HCT116 (cell line): ENCODE measurements at regions not wholly inside any gene's neighbourhood (a gene's known extent, or its start where the extent isn't known, plus 50 kb on each side); places are given as distances from the start of the nearest gene placed in this dataset.

Experiments
- CTCF ChIP-seq, 3 experiments: fragments of 200-600 bp in 1 of 3; sonication (generic) in 1 of 3; IDR thresholded peaks in 2 of 3; conservative IDR thresholded peaks in 1 of 3; 2 replicates each; pipeline ENCODE4 v1.5.1; 2012 to 2017; ENCODE audit warnings: low read depth in 2 of 3, low read length in 2 of 3, antibody characterized with exemption in 1 of 3, borderline replicate concordance in 1 of 3, control low read depth in 1 of 3, mild to moderate bottlenecking in 1 of 3, mixed read lengths in 1 of 3, mixed run types in 1 of 3, moderate library complexity in 1 of 3; ENCODE audit not compliant: insufficient read depth in 1 of 3
- EZH2 ChIP-seq: fragments of 200-600 bp; sonication (generic); IDR thresholded peaks from 2 replicates; pipeline ENCODE4 v1.6.1; 2017; ENCODE audit warnings: antibody characterized with exemption, mixed run types
- EZH2phosphoT487 ChIP-seq: fragments of 200-600 bp; IDR thresholded peaks from 2 replicates; pipeline ENCODE4 v1.6.1; 2018; ENCODE audit warnings: antibody characterized with exemption, borderline replicate concordance
- POLR2A ChIP-seq: IDR thresholded peaks from 2 replicates; pipeline ENCODE4 v1.7.0; 2011; ENCODE audit warnings: borderline replicate concordance; ENCODE audit not compliant: insufficient read depth, insufficient read length; ENCODE audit errors: extremely low read depth
- POLR2AphosphoS5 ChIP-seq: IDR thresholded peaks from 2 replicates; pipeline ENCODE4 v1.6.1; 2011; ENCODE audit warnings: mild to moderate bottlenecking, low read depth, low read length, moderate library complexity
- RAD21 ChIP-seq: IDR thresholded peaks from 2 replicates; pipeline ENCODE4 v1.6.1; 2012; ENCODE audit warnings: low read depth, mild to moderate bottlenecking
- REST ChIP-seq: IDR thresholded peaks from 2 replicates; pipeline ENCODE4 v1.6.1; 2012; ENCODE audit warnings: low read depth
- SIN3A ChIP-seq: IDR thresholded peaks from 2 replicates; pipeline ENCODE4 v1.6.1; 2012; ENCODE audit warnings: low read depth
- SP1 ChIP-seq: IDR thresholded peaks from 2 replicates; pipeline ENCODE4 v1.6.1; 2012; ENCODE audit warnings: low read depth
- YY1 ChIP-seq: IDR thresholded peaks from 2 replicates; pipeline ENCODE4 v1.6.1; 2011; ENCODE audit warnings: low read length, low read depth, moderate library complexity, mild to moderate bottlenecking; ENCODE audit not compliant: insufficient replicate concordance; ENCODE audit errors: extremely low read depth
- TF ChIP-seq, protein P1 (sequence below): IDR thresholded peaks from 2 replicates; pipeline ENCODE4 v1.6.1; 2012

DNA sequence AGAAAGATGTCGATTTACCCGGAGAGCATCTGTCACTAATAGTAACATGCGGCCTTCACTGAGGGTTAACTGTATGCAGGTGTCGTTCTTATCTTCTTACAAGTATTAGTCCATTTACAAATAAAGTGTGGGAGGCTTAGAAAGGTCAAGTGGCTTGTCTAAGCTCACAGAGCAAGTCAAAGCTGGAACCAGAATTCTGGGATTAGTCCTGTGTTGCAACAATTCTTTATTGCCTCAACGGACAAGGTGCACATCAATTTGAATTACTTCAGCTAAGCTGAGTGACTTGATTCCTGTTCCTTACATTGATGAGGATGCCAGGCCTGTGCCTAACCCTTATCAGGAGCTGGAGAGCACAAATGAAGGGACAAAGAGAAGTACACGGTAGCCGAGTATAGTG is 1193.6 kb downstream of the UQCRFS1 start:
- no peak for TF ChIP-seq CTCF (IDR thresholded peaks at IDR 0.05 in 2 of 3, conservative IDR thresholded peaks at IDR 0.05 in 1 of 3; ENCODE audit: borderline replicate concordance in 1 of 3, insufficient read depth in 1 of 3, low read depth in 2 of 3, low read length in 2 of 3)
- no peak for TF ChIP-seq EZH2phosphoT487
- TF ChIP-seq RAD21 = no peak
- TF ChIP-seq EZH2 = no peak
- TF ChIP-seq POLR2AphosphoS5 = no peak
- TF ChIP-seq SIN3A = no peak
- TF ChIP-seq POLR2A = no peak
- TF ChIP-seq, protein P1, sequence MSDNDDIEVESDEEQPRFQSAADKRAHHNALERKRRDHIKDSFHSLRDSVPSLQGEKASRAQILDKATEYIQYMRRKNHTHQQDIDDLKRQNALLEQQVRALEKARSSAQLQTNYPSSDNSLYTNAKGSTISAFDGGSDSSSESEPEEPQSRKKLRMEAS = no peak
- no peak for TF ChIP-seq SP1
- no peak for TF ChIP-seq YY1
- TF ChIP-seq REST = no peak
